ENCODE measurements at regions not wholly inside any gene's neighbourhood (a gene's known extent, or its start where the extent isn't known, plus 50 kb on each side); places are given as distances from the start of the nearest gene placed in this dataset.

GRCh38 chr5:174380311-174380710, 334.8 kb downstream of the NSG2 start:
- DNase-seq: no peak

GRCh38 chr5:174381241-174381640, 335.7 kb downstream of the NSG2 start:
- DNase-seq: no peak

GRCh38 chr5:174383210-174384167, 338.0 kb downstream of the NSG2 start:
- no peak for DNase-seq

- no peak for DNase-seq
Observed at GRCh38 chr5:174384509-174384947, 339.0 kb downstream of the NSG2 start.

GRCh38 chr5:174386306-174386705, 338.1 kb upstream of the MSX2 start:
- no peak for DNase-seq

GRCh38 chr5:174386846-174387245, 337.5 kb upstream of the MSX2 start:
- no peak for DNase-seq

GRCh38 chr5:174387448-174387847, 336.9 kb upstream of the MSX2 start:
- no peak for DNase-seq

GRCh38 chr5:174392892-174393291, 331.5 kb upstream of the MSX2 start:
- no peak for DNase-seq

GRCh38 chr5:174396541-174396940, 327.8 kb upstream of the MSX2 start:
- no peak for DNase-seq

- DNase-seq: no peak
Observed at GRCh38 chr5:174397206-174397605, 327.2 kb upstream of the MSX2 start.

GRCh38 chr5:174398171-174398570, 326.2 kb upstream of the MSX2 start:
- no peak for DNase-seq

- no peak for DNase-seq
Observed at GRCh38 chr5:174399411-174399810, 325.0 kb upstream of the MSX2 start.

- no peak for DNase-seq
Observed at GRCh38 chr5:174400461-174400860, 323.9 kb upstream of the MSX2 start.

GRCh38 chr5:174401793-174402192, 322.6 kb upstream of the MSX2 start:
- DNase-seq: no peak

- DNase-seq: no peak
Observed at GRCh38 chr5:174402222-174402812, 322.1 kb upstream of the MSX2 start.

GRCh38 chr5:174404848-174405247, 319.5 kb upstream of the MSX2 start:
- DNase-seq: no peak

- no peak for DNase-seq
Observed at GRCh38 chr5:174409070-174409469, 315.3 kb upstream of the MSX2 start.

GRCh38 chr5:174409971-174410370, 314.4 kb upstream of the MSX2 start:
- DNase-seq: no peak

- DNase-seq: no peak
Observed at GRCh38 chr5:174410716-174411478, 313.5 kb upstream of the MSX2 start.

GRCh38 chr5:174411479-174411819, 312.9 kb upstream of the MSX2 start:
- no peak for DNase-seq

- DNase-seq: no peak
Observed at GRCh38 chr5:174412374-174412773, 312.0 kb upstream of the MSX2 start.

GRCh38 chr5:174412941-174413340, 311.4 kb upstream of the MSX2 start:
- DNase-seq: no peak

GRCh38 chr5:174413567-174414314, 310.6 kb upstream of the MSX2 start:
- no peak for DNase-seq

Data from GOT3 (cell line).